SK-N-SH (cell line): ENCODE measurements at regions not wholly inside any gene's neighbourhood (a gene's known extent, or its start where the extent isn't known, plus 50 kb on each side); places are given as distances from the start of the nearest gene placed in this dataset.

ENCODE experiments used
- CTCF ChIP-seq: fragments of 200-600 bp; sonication (generic); IDR thresholded peaks from 2 replicates; pipeline ENCODE4 v1.6.1; 2017; ENCODE audit warnings: antibody characterized with exemption, mild to moderate bottlenecking, moderate library complexity
- EP300 ChIP-seq, 2 experiments: IDR thresholded peaks; 2 replicates each; pipeline versions ENCODE4 v1.4.0 to v1.6.1; 2012; ENCODE audit warnings: borderline replicate concordance in 1 of 2, low read depth in 1 of 2, low read length in 1 of 2
- RFX5 ChIP-seq: IDR thresholded peaks from 2 replicates; pipeline ENCODE4 v1.6.1; 2012; ENCODE audit warnings: mild to moderate bottlenecking, improper control_type of control experiment, low read length
- SIN3A ChIP-seq: IDR thresholded peaks from 2 replicates; pipeline ENCODE4 v1.6.1; 2012; ENCODE audit warnings: low read depth, mild to moderate bottlenecking, low read length, moderate library complexity, borderline replicate concordance

- no peak for TF ChIP-seq CTCF
- no peak for TF ChIP-seq RFX5
- TF ChIP-seq EP300 (IDR thresholded peaks at IDR 0.05; ENCODE audit: borderline replicate concordance in 1 of 2, low read depth in 1 of 2, low read length in 1 of 2) = no peak
- no peak for TF ChIP-seq SIN3A
Observed at GRCh38 chr6:164243949-164244348, 829.4 kb downstream of the QKI start.
